HG03064 (cell line): ENCODE measurements at regions not wholly inside any gene's neighbourhood (a gene's known extent, or its start where the extent isn't known, plus 50 kb on each side); places are given as distances from the start of the nearest gene placed in this dataset.
"Not testable (repeated sequence)": the region's sequence is repeated elsewhere in the genome, so short reads cannot be mapped to it uniquely, and the experiment has no call there.

ENCODE experiments used
- ATAC-seq: cut with Tn5 transposase; IDR thresholded peaks from one replicate; pipeline ENCODE4 v1.9.1; 2021; ENCODE audit warnings: low read depth; ENCODE audit not compliant: unreplicated experiment

DNA sequence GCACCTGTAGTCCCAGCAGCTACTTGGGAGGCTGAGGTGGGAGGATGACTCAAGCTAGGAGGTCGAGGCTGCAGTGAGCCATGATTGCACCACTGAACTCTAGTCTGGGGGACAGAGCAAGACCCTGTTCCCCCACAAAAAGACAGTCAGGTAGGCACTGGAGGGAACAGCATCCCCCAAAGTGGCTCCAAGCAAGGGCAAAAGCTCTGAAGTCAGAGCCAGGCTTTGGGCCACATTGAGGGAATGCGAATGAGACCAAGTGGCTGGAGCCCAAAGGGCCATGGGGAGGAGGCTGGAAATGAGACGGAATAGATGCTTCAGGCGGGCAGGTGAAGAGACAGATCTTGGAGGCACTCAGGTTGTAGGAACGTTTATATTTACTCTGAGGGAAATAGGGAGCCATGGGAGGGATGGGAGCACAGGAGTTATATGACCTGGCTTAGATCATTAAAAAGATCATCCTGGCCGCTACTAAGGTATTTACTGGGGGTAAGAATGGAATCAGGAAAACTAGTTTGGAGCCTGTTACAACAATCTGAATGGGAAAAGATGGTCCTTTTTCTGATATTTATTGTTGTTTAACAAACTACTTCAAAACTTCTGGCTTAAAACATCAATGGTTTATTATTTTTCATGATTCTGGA lies 229.6 kb upstream of the ZNF217 start:
- ATAC-seq = no peak

DNA sequence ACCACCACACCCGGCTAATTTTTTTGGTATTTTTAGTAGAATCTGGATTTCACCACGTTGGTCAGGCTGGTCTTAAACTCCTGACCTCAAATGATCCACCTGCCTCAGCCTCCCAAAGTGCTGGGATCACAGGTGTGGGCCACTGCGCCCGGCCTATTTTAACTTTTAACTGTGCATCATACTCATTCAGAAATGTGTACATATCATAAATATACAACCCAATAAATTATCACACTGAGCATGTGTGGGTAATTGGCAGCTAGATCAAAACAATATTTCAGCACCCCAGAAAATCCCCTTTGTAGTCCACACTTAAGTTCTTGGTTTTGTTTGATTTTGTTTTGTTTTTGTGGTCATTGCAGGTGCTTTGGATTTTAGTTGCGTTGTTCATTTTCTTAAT lies 228.9 kb upstream of the ZNF217 start:
- no peak for ATAC-seq

DNA sequence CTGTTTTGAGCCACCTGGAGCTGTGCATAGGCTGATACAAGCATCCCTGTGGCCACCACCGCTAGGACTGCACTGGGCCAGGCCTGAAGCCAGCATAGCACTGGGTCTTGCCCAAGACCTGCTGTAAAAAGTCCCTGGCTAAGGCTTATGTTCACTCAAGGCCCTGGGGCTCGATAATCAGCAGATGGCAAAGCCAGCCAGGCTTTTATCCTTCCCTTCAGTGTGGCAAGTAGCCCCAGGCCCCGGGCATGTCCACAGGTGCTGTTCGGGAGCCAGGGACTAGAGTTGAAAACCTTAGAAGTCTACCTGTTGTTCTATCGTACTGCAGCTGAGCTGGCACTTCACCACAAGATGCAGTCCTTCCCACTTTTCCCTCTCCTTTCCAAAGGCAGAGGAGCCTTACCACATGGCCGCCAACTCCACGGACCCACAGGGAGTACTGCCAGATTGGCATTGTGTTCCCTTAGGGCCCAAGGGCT lies 226.4 kb upstream of the ZNF217 start:
- ATAC-seq = no peak

DNA sequence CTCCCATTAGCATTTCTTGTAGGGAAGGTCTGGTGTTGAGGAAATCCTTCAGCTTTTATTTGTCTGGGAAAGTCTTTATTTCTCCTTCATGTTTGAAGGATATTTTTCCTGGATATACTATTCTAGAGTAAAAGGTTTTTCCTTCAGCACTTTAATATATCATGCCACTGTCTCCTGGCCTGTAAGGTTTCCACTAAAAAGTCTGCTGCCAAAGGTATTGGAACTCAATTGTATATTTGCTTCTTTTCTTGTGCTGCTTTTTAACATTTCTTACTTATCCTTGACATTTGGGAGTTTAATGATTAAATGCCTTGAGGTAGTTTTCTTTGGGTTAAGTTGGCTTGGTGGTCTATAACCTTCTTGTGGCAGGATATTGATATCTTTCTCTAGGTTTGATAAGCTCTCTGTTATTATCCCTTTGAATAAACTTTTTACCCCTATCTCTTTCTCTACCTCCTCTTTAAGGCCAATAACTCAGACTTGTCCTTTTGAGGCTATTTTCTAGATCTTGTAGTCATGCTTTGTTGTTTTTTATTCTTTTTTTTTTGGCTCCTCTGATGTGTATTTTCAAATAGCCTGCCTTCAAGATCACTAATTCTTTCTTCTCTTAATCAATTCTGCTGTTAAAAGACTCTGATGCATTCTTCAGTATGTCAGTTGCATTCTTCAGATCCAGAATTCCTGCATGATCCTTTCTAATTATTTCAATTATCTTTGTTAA lies 225.0 kb upstream of the ZNF217 start:
- no peak for ATAC-seq

DNA sequence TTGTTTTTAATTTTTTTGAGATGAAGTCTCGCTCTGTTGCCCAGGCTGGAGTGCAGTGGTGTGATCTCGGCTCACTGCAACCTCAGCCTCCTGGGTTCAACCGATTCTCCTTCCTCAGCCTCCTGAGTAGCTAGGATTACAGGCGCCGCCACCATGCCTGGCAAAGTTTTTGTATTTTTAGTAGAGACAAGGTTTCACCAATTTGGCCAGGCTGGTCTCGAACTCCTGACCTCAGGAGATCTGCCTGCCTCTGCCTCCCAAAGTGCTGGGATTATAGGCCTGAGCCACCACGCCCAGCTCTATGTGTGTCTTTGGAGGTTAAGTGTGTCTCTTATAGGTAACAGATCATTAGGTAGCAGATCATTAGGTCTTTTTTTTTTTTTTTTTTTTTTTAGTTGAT lies 223.9 kb upstream of the ZNF217 start:
- ATAC-seq = not testable (repeated sequence)

DNA sequence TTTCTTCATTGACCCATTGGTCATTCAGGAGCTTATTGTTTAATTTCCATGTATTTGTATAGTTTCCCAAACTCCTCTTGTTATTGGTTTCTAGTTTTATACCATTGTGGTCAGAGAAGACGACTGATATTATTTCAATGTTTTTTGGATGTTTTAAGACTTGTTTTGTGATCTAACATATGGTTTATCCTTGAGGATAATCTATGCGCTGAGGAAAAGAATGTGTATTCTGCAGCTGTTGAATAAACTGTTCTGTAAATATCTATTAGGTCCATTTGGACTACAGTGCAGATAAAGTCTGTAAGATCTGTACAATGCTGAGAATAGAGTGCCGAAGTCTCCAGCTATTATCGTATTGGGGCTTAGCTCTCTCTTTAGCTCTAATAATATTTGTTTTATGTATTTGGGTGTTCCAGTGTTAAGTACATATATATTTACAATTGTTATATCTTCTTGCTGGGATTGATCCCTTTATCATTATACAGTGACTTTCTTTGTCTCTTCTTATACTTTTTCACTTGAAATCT lies 223.3 kb upstream of the ZNF217 start:
- ATAC-seq = no peak

DNA sequence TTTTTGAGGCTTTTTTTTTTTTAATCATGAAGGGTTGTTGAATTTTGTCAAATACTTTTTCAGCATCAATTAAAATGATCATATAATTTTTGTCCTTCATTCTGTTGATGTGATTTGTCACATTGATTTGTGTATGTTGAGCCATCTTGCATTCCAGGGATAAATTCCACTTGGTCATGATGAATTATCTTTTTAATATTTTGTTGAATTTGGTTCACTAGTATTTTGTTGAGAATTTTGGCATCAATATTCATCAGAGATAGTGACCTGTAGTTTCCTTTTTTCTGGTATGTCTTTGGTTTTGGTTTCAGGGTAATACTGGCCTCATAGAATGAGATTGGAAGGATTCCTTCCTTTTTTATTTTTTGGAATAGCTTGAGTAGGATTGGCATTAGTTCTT lies 221.9 kb upstream of the ZNF217 start:
- ATAC-seq = no peak

DNA sequence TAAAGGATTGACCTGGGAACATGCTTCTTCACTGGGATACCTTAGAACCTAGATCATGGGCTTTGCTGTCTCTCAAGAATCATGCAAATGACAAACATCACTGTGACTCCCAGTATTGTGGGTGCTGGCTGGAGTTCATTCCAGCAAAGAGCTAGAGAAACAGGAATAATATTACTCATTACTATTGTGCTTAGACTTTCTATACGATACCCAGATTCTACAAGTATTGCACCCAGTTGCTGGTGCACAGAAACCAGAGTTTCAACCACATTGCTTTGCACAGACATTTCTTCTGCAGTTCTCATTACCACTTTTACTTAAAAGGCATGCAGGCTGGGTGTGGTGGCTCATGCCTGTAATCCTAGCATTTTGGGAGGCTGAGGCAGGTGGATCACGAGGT lies 220.4 kb upstream of the ZNF217 start:
- ATAC-seq = no peak

DNA sequence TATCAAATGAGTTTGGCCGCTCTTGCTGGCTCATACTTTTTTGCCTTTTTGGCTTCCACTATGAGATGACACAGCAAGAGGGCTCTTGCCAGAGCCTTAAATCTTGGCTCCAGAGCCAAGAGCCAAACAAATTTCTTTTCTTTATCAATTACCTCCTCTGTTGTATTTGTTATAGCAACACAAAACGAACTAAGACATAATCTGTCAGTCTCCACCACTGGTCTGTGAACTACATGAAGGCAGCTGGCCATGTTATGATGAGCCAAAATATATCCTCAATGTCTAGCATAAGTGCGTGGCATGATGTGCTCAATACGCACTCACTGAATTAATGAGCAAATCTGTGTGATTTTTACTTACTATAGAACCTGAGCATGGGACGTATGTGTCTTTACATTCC lies 220.0 kb upstream of the ZNF217 start:
- ATAC-seq = no peak

DNA sequence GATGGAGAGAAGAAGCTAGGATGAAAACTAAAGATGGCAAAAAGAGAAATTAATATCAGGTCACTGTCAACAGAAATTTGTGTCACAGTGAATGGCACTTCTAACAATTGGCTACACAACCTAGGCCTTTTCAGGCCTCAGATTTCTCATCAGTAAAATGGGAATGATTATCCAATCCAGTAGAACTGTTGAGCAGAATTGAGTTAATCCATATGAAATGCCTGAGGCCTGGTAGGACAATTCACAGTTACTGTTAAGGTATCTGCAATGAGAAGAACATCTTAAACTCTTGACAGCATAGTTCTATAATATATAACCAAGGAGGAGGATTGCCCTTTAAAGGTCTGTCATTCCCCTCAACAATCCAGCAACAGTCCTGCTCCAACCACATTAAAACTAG lies 217.9 kb upstream of the ZNF217 start:
- ATAC-seq = no peak

DNA sequence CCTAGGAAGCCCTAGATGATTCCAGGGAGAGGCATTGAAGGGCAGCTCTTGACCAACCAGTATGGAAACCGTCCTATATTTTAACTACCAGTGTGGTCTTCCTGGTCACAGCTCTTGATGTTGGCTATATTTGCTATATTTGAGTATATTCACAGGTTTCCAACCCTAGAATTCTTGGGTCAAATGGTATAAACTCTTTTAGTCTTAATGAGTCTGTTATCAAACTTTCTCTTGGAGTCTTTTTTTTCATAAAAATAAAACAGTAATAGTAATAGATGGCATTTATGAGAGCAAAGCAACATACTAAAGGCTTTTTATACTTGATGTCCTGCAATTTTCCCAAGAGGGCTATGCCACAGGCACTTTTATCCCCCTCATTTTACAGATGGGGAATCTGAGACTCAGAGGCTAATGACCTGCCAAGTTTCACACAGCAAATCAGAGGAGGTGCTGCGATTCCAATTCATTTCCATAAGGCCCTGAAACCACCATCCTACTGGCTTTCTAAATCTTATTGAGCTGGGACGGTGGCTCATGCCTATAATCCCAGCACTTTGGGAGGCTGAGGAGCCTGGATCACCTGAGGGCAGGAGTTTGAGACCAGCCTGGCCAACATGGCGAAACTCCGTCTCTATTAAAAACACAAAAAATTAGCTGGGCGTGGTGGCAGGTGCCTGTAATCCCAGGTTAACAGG lies 217.2 kb upstream of the ZNF217 start:
- no peak for ATAC-seq

DNA sequence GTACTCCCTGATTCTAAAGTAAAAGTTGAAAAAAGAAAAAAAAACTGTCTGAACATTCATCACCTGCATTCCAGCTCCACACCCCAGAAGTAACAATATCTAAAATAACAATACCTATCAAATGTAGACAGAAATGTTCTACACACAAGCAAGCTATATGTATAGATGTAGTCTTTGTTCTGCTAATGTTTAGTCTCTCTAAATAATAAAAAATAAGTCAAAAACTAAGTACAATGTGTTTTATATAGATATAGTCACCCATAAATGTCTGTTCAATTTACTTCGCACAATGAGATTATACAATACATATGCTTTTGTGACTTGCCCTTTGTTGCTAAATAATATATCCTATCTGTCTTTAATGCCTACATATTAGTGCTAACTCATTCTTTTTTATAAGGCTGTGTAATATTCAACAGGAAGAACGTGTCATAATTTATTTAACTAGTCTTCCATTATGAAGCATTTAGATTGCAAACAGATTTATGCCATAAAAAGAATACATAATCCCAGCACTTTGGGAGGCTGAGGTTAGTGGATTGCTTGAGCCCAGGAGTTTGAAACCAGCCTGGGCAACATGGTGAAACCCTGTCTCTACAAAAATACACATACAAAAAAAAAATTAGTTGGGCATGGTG lies 216.2 kb upstream of the ZNF217 start:
- no peak for ATAC-seq

DNA sequence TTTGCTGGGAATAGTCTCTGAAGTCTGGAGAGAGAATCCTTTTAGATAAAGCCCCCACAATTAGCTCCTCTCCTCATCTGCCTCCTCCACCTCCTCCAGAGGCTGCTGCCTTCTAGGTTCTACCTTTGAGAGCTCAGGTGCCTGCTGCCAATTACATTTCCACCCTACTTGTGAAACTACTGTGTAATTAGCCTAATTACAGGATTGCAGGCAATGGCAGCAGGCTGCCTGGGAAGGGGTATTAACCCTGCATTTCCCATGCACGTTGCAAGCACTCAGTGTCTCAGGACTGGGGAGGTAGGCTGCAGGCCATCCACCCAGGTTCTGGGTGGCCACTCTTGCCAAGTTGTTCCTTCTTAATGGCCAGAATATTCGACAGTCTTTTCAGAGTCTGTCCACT lies 215.6 kb upstream of the ZNF217 start:
- ATAC-seq = no peak

DNA sequence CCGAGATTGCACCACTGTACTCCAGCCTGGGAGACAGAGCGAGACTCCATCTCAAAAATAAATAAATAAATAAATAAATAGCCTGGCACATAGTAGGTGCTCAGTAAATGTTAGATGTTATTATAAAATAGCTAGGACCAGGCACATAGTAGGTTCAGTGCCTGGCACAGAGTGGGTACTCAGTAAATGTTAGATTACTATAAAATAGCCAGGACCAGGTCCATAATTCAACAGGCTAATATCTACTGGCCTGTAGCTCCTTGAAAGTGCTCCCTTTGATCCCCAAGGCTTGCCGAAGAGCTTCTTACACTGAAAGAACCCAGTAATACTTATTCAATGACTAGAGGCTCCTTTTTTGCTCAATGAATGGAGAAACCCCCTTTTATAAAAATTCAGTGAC lies 215.1 kb upstream of the ZNF217 start:
- ATAC-seq = no peak

DNA sequence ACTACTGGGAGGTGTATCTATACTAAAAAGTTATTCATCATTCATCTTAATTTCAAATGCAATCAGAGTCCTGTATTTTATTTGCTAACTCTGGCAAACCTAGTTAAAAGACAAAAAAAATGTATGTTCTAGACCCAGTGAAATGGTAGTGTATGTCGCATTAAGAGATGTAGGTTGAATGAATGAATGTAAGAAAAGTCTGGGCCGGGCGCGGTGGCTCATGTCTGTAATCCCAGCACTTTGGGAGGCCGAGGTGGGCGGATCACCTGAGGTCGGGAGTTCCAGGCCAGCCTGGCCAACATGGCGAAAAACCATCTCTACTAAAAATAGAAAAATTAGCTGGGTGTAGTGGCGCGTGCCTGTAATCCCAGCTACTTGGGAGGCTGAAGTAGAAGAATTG lies 214.7 kb upstream of the ZNF217 start:
- ATAC-seq = not testable (repeated sequence)

DNA sequence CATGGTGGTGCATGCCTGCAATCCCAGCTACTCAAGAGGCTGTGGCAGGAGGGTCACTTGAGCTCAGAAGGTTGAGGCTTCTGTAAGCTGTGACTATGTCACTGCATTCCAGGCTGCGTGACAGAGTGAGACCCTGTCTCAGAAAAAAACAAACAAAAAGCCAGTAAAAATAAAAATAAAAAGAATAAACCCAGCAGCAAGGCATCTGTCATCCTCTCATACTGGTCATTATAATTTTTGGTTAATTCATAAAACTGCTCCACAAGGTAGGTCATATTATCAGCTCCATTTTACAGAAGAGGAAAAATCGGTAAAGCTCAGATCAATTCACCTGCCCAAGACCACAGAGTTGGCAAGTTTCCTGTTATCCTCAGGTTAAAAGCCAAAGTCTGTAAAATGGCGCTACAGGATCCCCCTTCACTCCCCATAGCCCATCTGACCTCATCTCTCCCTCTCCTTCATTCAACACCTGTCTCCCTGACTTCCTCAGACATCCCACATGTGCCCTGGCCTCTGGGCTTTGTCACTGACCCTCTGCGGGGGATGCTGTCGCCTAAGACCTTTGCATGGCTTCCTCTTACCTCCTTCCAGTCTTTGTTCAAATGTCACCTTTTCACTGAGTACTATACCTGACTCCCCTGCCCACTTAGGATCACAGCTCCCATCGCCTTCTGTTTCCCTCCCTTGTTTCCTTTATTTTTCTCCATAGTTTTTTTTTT lies 213.2 kb upstream of the ZNF217 start:
- no peak for ATAC-seq

DNA sequence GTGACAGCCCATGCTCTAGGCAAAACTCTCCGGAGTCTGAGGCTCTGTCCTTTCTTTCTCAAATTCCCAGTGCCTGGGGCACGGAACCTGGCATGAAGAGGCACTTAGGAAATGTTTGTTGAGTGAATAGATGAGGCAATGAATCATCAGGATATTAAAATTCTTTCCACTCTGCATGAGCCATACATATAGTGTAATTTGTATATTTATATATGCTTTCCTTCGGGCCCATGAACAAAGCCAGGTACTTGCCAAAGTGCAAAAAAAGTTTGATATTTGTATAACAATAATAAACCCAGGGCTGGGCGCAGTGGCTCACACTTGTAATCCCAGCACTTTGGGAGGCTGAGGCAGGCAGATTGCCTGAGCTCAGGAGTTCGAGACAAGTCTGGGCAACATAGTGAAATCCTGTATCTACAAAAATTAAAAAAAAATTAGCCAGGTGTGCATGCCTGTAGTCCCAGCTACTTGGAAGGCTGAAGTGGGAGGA lies 212.3 kb upstream of the ZNF217 start:
- ATAC-seq = no peak

DNA sequence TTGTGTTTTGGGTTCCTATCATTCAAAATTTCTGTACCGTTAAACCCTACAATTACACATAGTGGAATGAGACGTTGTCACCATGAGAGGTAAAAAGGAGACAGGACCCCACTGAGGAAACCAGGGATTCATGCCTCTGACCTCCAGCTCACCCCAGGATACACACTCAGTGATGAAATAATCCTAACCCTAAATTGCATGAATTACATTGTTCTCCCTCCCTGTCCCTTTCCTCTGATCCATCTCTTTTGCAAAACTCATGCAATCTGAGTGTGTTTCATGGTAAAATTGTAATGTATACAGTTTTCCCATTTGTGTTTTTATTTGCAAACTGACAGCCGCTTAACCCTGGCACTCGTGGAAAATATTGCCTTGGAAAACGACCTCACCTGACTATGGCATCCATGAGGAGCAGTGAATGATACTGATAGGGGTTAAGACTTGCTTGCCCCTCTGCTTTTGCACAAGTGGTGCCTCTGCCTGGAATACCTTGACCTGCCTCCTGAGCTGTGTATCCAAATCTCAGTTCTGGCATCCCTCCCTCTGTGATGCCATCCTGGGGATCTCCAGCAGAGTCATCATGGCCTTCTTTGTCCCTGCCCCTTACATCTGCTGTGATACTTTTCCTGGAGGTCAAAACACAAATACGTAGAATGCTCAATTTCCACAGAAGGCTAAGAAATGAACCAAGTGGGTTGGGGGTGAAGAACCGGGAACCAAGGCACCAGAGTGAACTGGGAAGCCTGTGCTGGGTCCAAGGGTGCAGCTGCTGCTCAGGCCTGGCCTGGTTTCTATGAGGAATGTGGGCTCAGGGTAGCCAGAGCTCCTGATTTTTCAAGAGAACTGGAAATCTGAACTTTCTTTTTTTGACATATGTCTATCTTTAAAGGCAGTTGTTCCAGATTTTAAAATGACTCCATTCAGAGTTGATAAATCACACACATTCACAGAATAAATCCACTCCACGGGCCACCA lies 211.6 kb upstream of the ZNF217 start:
- ATAC-seq = no peak

DNA sequence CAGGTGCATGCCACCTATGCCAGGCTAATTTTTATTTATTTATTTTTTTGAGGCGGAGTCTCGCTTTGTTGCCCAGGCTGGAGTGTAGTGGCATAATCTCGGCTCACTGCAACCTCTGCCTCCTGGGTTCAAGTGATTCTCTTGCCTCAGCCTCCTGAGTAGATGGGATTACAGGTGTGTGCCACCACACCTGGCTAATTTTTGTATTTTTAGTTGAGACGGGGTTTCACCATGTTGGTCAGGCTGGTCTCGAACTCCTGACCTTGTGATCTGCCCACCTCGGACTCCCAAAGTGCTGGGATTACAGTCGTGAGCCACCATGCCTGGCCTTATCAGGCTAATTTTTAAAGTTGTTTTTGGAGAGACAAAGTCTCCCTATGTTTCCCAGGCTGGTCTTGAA lies 210.7 kb upstream of the ZNF217 start:
- ATAC-seq = not testable (repeated sequence)
